ENCODE measurements at regions not wholly inside any gene's neighbourhood (a gene's known extent, or its start where the extent isn't known, plus 50 kb on each side); places are given as distances from the start of the nearest gene placed in this dataset.

- intact Hi-C loops (cut with DNase I), result no loop called here
- no peak overlapping the region for H3K4me3 ChIP-seq
- TF ChIP-seq, protein P1, sequence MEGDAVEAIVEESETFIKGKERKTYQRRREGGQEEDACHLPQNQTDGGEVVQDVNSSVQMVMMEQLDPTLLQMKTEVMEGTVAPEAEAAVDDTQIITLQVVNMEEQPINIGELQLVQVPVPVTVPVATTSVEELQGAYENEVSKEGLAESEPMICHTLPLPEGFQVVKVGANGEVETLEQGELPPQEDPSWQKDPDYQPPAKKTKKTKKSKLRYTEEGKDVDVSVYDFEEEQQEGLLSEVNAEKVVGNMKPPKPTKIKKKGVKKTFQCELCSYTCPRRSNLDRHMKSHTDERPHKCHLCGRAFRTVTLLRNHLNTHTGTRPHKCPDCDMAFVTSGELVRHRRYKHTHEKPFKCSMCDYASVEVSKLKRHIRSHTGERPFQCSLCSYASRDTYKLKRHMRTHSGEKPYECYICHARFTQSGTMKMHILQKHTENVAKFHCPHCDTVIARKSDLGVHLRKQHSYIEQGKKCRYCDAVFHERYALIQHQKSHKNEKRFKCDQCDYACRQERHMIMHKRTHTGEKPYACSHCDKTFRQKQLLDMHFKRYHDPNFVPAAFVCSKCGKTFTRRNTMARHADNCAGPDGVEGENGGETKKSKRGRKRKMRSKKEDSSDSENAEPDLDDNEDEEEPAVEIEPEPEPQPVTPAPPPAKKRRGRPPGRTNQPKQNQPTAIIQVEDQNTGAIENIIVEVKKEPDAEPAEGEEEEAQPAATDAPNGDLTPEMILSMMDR (IDR thresholded peaks at IDR 0.05), result no peak
- peaks cover 0 to 12% (median 0%) of the 10 kb centered on the region in 11 donors for H3K9me3 ChIP-seq
- H3K36me3 ChIP-seq, result no peaks in the 10 kb centered on the region
- no peaks in the 10 kb centered on the region for H3K27me3 ChIP-seq
- no peak for DNase-seq
- no peaks in the 10 kb centered on the region for H3K4me1 ChIP-seq
- 92 to 97% methylated on average over 53 of the region's 53 CpGs for WGBS, 2 donors
- no peak overlapping the region for H3K27ac ChIP-seq
- no peak for ATAC-seq
Measured at GRCh38 chr1:215394084-215394991, 172.8 kb upstream of the KCTD3 start.

DNA sequence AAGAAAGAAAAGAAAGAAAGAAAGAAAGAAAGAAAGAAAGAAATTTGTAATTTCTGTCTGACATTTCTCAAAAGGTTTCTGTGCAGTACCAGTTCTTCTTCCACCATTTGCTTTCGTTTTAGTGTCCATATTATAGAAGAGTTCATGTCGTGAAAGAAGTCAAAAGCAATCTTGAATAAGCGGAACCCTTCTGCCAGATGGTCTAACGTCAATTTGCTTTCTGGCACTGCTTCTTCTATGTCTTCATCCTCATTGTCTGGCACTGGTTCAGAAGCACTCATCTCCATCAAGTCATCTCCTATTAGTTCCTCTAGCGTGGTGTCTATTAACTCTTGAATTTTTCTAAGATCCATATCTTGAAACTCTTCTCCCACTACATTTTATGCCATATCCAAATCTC, 170.0 kb upstream of the KCTD3 start:
- H3K27me3 ChIP-seq, result no peaks in the 10 kb centered on the region
- ATAC-seq (no peak), DNase-seq (no peak)
- no peaks in the 10 kb centered on the region for H3K4me1 ChIP-seq
- no peaks in the 10 kb centered on the region for H3K36me3 ChIP-seq
- peaks cover 0 to 12% (median 0%) of the 10 kb centered on the region in 11 donors for H3K9me3 ChIP-seq
- intact Hi-C loops (cut with DNase I), result no loop called here
- no peak overlapping the region for H3K4me3 ChIP-seq
- TF ChIP-seq, protein P1 (IDR thresholded peaks at IDR 0.05), result no peak
- no peak overlapping the region for H3K27ac ChIP-seq
- WGBS, 2 donors, result 66 to 76% methylated on average over 5 of the region's 5 CpGs

DNA sequence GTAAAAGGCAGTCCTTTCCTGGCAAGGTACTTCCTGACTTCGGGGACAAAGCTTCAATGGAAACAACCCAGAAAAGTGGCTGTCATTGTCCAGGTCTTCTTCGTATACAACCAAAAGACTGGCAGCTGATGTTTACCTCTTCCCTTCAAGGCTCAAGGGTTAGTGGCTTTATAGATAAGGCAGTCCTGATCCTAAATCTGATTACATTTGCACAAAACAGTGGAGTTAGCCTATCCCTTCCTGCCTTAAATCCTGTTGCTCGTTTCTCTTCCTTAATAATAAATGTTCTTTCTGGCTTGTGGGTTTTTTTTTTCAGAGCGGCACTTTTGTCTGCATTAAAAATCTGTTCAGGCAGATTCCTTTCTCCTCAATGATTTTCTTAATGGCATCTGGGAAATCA, 169.3 kb upstream of the KCTD3 start:
- no peaks in the 10 kb centered on the region for H3K36me3 ChIP-seq
- H3K27me3 ChIP-seq, result no peaks in the 10 kb centered on the region
- no peaks in the 10 kb centered on the region for H3K4me1 ChIP-seq
- DNase-seq (no peak), ATAC-seq (no peak)
- TF ChIP-seq, protein P1 (IDR thresholded peaks at IDR 0.05), result no peak
- peak overlapping the region in 1 of 10 donors; percentile 31 for H3K27ac ChIP-seq
- intact Hi-C loops (cut with DNase I), result no loop called here
- WGBS, 2 donors, result 51 to 54% methylated on average over 4 of the region's 4 CpGs
- no peak overlapping the region for H3K4me3 ChIP-seq
- peaks cover 0 to 12% (median 0%) of the 10 kb centered on the region in 11 donors for H3K9me3 ChIP-seq

GRCh38 chr1:215399787-215400186, 167.3 kb upstream of the KCTD3 start:
- no peak overlapping the region for H3K27ac ChIP-seq
- intact Hi-C loops (cut with DNase I), result no loop called here
- no peaks in the 10 kb centered on the region for H3K36me3 ChIP-seq
- DNase-seq, result no peak
- peaks cover 0 to 6% (median 0%) of the 10 kb centered on the region in 11 donors for H3K9me3 ChIP-seq
- H3K27me3 ChIP-seq, result no peaks in the 10 kb centered on the region
- TF ChIP-seq, protein P1 (IDR thresholded peaks at IDR 0.05), result no peak
- 86 to 89% methylated on average over 2 of the region's 2 CpGs for WGBS, 2 donors
- no peaks in the 10 kb centered on the region for H3K4me1 ChIP-seq
- no peak for ATAC-seq
- H3K4me3 ChIP-seq, result no peak overlapping the region

All from heart right ventricle (tissue), 16 donors.